ENCODE measurements at regions not wholly inside any gene's neighbourhood (a gene's known extent, or its start where the extent isn't known, plus 50 kb on each side); places are given as distances from the start of the nearest gene placed in this dataset.

GRCh38 chr4:15186806-15187205 lies 184.5 kb downstream of the CPEB2 start:
- TF ChIP-seq POLR2AphosphoS5 (IDR thresholded peaks at IDR 0.05; ENCODE audit: low read depth, low read length) (no peak), POLR2A (IDR thresholded peaks at IDR 0.05; ENCODE audit: low read depth, low read length) (no peak), TAF1 (IDR thresholded peaks at IDR 0.05; ENCODE audit: borderline replicate concordance, low read depth, low read length) (no peak)

Measured in GM12892 (cell line).